HCT116 (cell line): ENCODE measurements at regions not wholly inside any gene's neighbourhood (a gene's known extent, or its start where the extent isn't known, plus 50 kb on each side); places are given as distances from the start of the nearest gene placed in this dataset.

ENCODE experiments used
- ATAC-seq: fragments of 200-7000 bp; cut with Tn5 transposase; 2 replicates; pipeline ENCODE4 v1.9.1; 2020; ENCODE audit warnings: mild to moderate bottlenecking, moderate library complexity
- BruUV-seq: library from RNA; stranded (reverse); fragments of 400-500 nt; replicated peaks from 2 replicates; lab custom pipeline; 2021; lab: Mats Ljungman, UMichigan
- CTCF ChIA-PET: fragments of 300-600 bp; sonication (Branson Sonifier 250); formaldehyde crosslinking; loops from one replicate; lab custom pipeline; 2021; ENCODE audit warnings: antibody characterized with exemption; lab: Charles Lee
- POLR2A ChIA-PET: fragments of 300-600, 350-600 bp; sonication (Branson Sonifier 250); formaldehyde crosslinking; loops from one replicate; lab custom pipeline; 2021; ENCODE audit warnings: antibody characterized with exemption; lab: Charles Lee
- RAD21 ChIA-PET, 2 experiments: fragments of 300-600 bp; sonication (Branson Sonifier 250); formaldehyde crosslinking; loops; one replicate each; lab custom pipeline; 2023; ENCODE audit warnings: low total read pairs in 2 of 2; ENCODE audit not compliant: uncharacterized antibody in 2 of 2, unreplicated experiment in 2 of 2, low non-redundant PET in 1 of 2; lab: Charles Lee
- DNase-seq: peaks from one replicate; pipeline ENCODE4 v3.0.0-alpha.2; 2010; ENCODE audit warnings: low read depth, low spot score
- H2AFZ ChIP-seq: fragments of 200-600 bp; shearing (Covaris generic), sonication (generic); 2 replicates; pipeline ENCODE4 v1.6.1; 2017; ENCODE audit warnings: low read depth, mixed run types, mixed read lengths, antibody characterized with exemption, low read length; ENCODE audit not compliant: poor library complexity, severe bottlenecking
- H3K27ac ChIP-seq: 2 replicates; pipeline ENCODE4 v1.5.1; 2012; ENCODE audit warnings: low read depth, low read length
- H3K27me3 ChIP-seq: fragments of 200-600 bp; sonication (generic); 2 replicates; pipeline ENCODE4 v1.6.1; 2016; ENCODE audit warnings: mixed run types, low read length, mixed read lengths; ENCODE audit not compliant: insufficient read depth
- H3K36me3 ChIP-seq, 2 experiments: fragments of 200-500 bp in 1 of 2; fragments of 200-600 bp in 1 of 2; sonication (Bioruptor generic) in 1 of 2; sonication (generic) in 1 of 2; 2 replicates each; pipeline versions ENCODE4 v1.5.1 to v1.6.1; 2014 to 2016; ENCODE audit warnings: low read length in 2 of 2, inconsistent platforms in 1 of 2, mixed read lengths in 1 of 2, mixed run types in 1 of 2; ENCODE audit not compliant: insufficient read depth in 2 of 2, control insufficient read depth in 1 of 2
- H3K4me1 ChIP-seq, 2 experiments: fragments of 200-600 bp in 1 of 2; sonication (generic) in 1 of 2; 2 replicates each; pipeline versions ENCODE4 v1.5.1 to v1.6.1; 2012 to 2017; ENCODE audit warnings: low read length in 2 of 2, inconsistent platforms in 1 of 2, mild to moderate bottlenecking in 1 of 2, mixed read lengths in 1 of 2, mixed run types in 1 of 2, moderate library complexity in 1 of 2; ENCODE audit not compliant: insufficient read depth in 2 of 2, control insufficient read depth in 1 of 2
- H3K4me2 ChIP-seq: fragments of 200-600 bp; sonication (generic); 2 replicates; pipeline ENCODE4 v1.6.1; 2017; ENCODE audit warnings: mixed run types, low read length, mixed read lengths
- H3K4me3 ChIP-seq, 2 experiments: fragments of 200-600 bp in 1 of 2; sonication (generic) in 1 of 2; replicated peaks in 1 of 2; 2 replicates each; pipeline ENCODE4 v1.5.1; 2011 to 2016; ENCODE audit warnings: low read length in 2 of 2, control low read depth in 1 of 2, low read depth in 1 of 2, mild to moderate bottlenecking in 1 of 2, mixed read lengths in 1 of 2, mixed run types in 1 of 2
- H3K79me2 ChIP-seq: fragments of 200-600 bp; sonication (generic); 2 replicates; pipeline ENCODE4 v1.6.1; 2017; ENCODE audit warnings: mild to moderate bottlenecking, mixed run types, low read length, moderate library complexity, mixed read lengths; ENCODE audit not compliant: insufficient read depth
- H3K9ac ChIP-seq: fragments of 200-600 bp; sonication (generic); 2 replicates; pipeline ENCODE4 v1.6.1; 2016; ENCODE audit warnings: low read length, mixed read lengths
- H3K9me2 ChIP-seq: fragments of 200-600 bp; sonication (generic), shearing (Covaris generic); 2 replicates; pipeline ENCODE4 v1.6.1; 2017; ENCODE audit warnings: mixed run types, mild to moderate bottlenecking, moderate library complexity; ENCODE audit not compliant: insufficient read depth
- H3K9me3 ChIP-seq, 2 experiments: fragments of 200-500 bp in 1 of 2; fragments of 200-600 bp in 1 of 2; sonication (Bioruptor generic) in 1 of 2; sonication (generic) in 1 of 2; 2 replicates each; pipeline ENCODE4 v1.6.1; 2014 to 2017; ENCODE audit warnings: low read length in 2 of 2, mixed read lengths in 2 of 2, inconsistent platforms in 1 of 2, low read depth in 1 of 2, mild to moderate bottlenecking in 1 of 2, mixed run types in 1 of 2, moderate library complexity in 1 of 2; ENCODE audit not compliant: control insufficient read depth in 1 of 2, insufficient read depth in 1 of 2
- H4K20me1 ChIP-seq: fragments of 200-600 bp; sonication (generic), shearing (Covaris generic); 2 replicates; pipeline ENCODE4 v1.6.1; 2017; ENCODE audit warnings: mixed run types, mild to moderate bottlenecking, moderate library complexity; ENCODE audit not compliant: insufficient read depth
- CBX3 ChIP-seq: IDR thresholded peaks from 2 replicates; pipeline ENCODE4 v1.6.1; 2012; ENCODE audit warnings: low read depth
- EGR1 ChIP-seq: IDR thresholded peaks from 2 replicates; pipeline ENCODE4 v1.6.1; 2012; ENCODE audit warnings: low read depth
- ELF1 ChIP-seq: IDR thresholded peaks from 2 replicates; pipeline ENCODE4 v1.6.1; 2012; ENCODE audit warnings: low read depth, borderline replicate concordance
- EZH2 ChIP-seq: fragments of 200-600 bp; sonication (generic); IDR thresholded peaks from 2 replicates; pipeline ENCODE4 v1.6.1; 2017; ENCODE audit warnings: antibody characterized with exemption, mixed run types
- FOSL1 ChIP-seq: IDR thresholded peaks from 2 replicates; pipeline ENCODE4 v1.6.1; 2012; ENCODE audit warnings: low read depth
- POLR2A ChIP-seq: IDR thresholded peaks from 2 replicates; pipeline ENCODE4 v1.7.0; 2011; ENCODE audit warnings: borderline replicate concordance; ENCODE audit not compliant: insufficient read depth, insufficient read length; ENCODE audit errors: extremely low read depth
- RAD21 ChIP-seq: IDR thresholded peaks from 2 replicates; pipeline ENCODE4 v1.6.1; 2012; ENCODE audit warnings: low read depth, mild to moderate bottlenecking
- SP1 ChIP-seq: IDR thresholded peaks from 2 replicates; pipeline ENCODE4 v1.6.1; 2012; ENCODE audit warnings: low read depth
- TCF7L2 ChIP-seq: IDR thresholded peaks from 2 replicates; pipeline ENCODE4 v1.7.0; 2011; ENCODE audit warnings: borderline replicate concordance, inconsistent platforms; ENCODE audit not compliant: insufficient read depth, insufficient read length; ENCODE audit errors: extremely low read depth
- ZFX ChIP-seq: fragments of 450-650 bp; IDR thresholded peaks from 2 replicates; pipeline ENCODE4 v1.6.1; 2017
- intact Hi-C: fragments of 100-400 bp; cut with micrococcal nuclease; formaldehyde crosslinking; loops from 2 replicates; pipeline ENCODE4 v1.10.0; 2022
- TF ChIP-seq, protein P1 (sequence below): IDR thresholded peaks from 2 replicates; pipeline ENCODE4 v1.6.1; 2011; ENCODE audit warnings: mild to moderate bottlenecking, low read length, moderate library complexity; ENCODE audit not compliant: insufficient replicate concordance; ENCODE audit errors: extremely low read depth
- TF ChIP-seq, protein P2 (sequence below), 3 experiments: fragments of 200-600 bp in 1 of 3; sonication (generic) in 1 of 3; IDR thresholded peaks in 2 of 3; conservative IDR thresholded peaks in 1 of 3; 2 replicates each; pipeline ENCODE4 v1.5.1; 2012 to 2017; ENCODE audit warnings: low read depth in 2 of 3, low read length in 2 of 3, antibody characterized with exemption in 1 of 3, borderline replicate concordance in 1 of 3, control low read depth in 1 of 3, mild to moderate bottlenecking in 1 of 3, mixed read lengths in 1 of 3, mixed run types in 1 of 3, moderate library complexity in 1 of 3; ENCODE audit not compliant: insufficient read depth in 1 of 3

DNA sequence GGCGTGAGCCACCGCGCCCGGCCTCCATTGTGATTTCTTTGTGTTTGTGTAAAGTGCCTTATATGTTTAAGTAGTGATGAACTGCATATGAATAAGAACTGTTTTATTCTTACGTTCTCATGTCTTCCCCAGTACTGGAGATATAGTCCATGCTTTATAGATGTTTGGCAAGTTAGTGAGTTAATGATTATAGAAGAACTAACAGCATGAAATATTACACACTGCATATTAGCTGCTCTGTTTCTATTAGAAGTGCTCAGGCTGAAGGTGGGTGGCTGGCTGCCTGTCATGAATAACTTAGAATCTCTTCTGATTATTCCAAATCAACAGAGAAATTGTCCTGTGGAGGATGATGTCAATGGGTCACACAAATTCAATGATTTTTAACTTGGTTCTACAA lies 709.4 kb downstream of the GALC start (continued):
- TF ChIP-seq EZH2 (no peak), RAD21 (no peak), ZFX (no peak), EGR1 (no peak), FOSL1 (no peak)

DNA sequence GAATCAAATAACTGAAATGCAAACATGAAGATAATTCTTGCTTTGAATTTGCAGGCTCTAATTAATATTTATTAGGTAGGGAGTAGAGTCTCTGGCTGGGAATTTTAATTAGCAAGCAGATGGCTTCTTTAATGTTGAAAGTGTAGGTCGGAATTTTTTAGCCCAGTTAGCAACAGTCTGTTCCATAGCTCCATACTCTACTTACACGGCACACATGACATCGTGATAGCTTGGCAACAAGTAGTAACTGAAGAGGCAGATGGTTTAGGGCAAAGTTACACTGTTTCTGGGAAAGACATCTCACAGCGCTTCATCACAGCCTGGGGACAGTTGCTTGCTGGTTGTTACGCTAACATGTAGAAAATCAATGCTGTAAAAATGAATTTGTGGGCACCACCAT lies 710.7 kb downstream of the GALC start:
- TF ChIP-seq CBX3 = no peak
- DNase-seq = no peak
- no peak overlapping the region for H3K9ac ChIP-seq
- no TSS peak for BruUV-seq
- H3K36me3 ChIP-seq = no peaks in the 10 kb centered on the region
- H3K4me3 ChIP-seq = no peak overlapping the region
- no peaks in the 10 kb centered on the region for H4K20me1 ChIP-seq
- H3K9me2 ChIP-seq = no peaks in the 10 kb centered on the region
- no peak overlapping the region for H3K4me2 ChIP-seq
- intact Hi-C loops = no loop called here
- no peak overlapping the region for H3K27ac ChIP-seq
- H3K4me1 ChIP-seq = no peaks in the 10 kb centered on the region
- ChIA-PET RAD21 (no interaction called here), CTCF (no interaction called here), POLR2A (no interaction called here)
- ATAC-seq = no peak
- H3K79me2 ChIP-seq = no peaks in the 10 kb centered on the region
- H3K27me3 ChIP-seq = no peaks in the 10 kb centered on the region
- H3K9me3 ChIP-seq = peaks cover 7 to 22% of the 10 kb centered on the region in 2 experiments; a peak in 2 of 4 replicates
- H2AFZ ChIP-seq = no peak overlapping the region

DNA sequence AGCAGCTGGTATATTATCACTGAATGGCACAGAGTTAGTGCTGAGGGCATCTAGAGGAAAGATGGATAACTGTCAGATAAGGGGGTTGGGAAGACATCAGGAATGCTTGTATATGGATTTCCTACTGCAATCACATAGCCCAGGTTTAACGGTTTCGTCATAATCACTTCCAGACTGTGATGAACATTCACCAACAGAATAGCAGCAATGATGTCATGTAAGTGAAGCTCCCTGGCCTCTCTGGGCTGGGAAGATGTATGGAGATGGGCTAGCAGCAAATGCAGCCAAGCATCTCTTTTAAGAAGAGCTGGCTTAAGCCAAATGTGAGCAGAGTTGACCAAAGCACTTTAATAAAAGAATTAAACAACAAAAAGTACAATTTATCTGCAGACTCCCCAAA lies 714.6 kb downstream of the GALC start:
- H3K4me2 ChIP-seq = no peak overlapping the region
- RAD21 ChIA-PET = no interaction called here
- peaks cover 4 to 22% of the 10 kb centered on the region in 2 experiments; a peak in 2 of 4 replicates for H3K9me3 ChIP-seq
- no peaks in the 10 kb centered on the region for H3K9me2 ChIP-seq
- H3K4me3 ChIP-seq = no peak overlapping the region
- H2AFZ ChIP-seq = no peak overlapping the region
- H3K4me1 ChIP-seq = no peaks in the 10 kb centered on the region
- H3K79me2 ChIP-seq = no peaks in the 10 kb centered on the region
- CTCF ChIA-PET = no interaction called here
- BruUV-seq = no TSS peak
- H3K27ac ChIP-seq = no peak overlapping the region
- H3K27me3 ChIP-seq = no peaks in the 10 kb centered on the region
- H3K9ac ChIP-seq = no peak overlapping the region
- POLR2A ChIA-PET = no interaction called here
- DNase-seq (no peak), ATAC-seq (no peak)
- intact Hi-C loops = no loop called here
- H4K20me1 ChIP-seq = no peaks in the 10 kb centered on the region
- H3K36me3 ChIP-seq = no peaks in the 10 kb centered on the region
- TF ChIP-seq POLR2A = no peak
- TF ChIP-seq TCF7L2 = no peak
- TF ChIP-seq, protein P1, sequence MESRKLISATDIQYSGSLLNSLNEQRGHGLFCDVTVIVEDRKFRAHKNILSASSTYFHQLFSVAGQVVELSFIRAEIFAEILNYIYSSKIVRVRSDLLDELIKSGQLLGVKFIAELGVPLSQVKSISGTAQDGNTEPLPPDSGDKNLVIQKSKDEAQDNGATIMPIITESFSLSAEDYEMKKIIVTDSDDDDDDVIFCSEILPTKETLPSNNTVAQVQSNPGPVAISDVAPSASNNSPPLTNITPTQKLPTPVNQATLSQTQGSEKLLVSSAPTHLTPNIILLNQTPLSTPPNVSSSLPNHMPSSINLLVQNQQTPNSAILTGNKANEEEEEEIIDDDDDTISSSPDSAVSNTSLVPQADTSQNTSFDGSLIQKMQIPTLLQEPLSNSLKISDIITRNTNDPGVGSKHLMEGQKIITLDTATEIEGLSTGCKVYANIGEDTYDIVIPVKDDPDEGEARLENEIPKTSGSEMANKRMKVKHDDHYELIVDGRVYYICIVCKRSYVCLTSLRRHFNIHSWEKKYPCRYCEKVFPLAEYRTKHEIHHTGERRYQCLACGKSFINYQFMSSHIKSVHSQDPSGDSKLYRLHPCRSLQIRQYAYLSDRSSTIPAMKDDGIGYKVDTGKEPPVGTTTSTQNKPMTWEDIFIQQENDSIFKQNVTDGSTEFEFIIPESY = no peak
- TF ChIP-seq CBX3 = no peak
- no peak for TF ChIP-seq ZFX
- no peak for TF ChIP-seq FOSL1
- TF ChIP-seq, protein P2, sequence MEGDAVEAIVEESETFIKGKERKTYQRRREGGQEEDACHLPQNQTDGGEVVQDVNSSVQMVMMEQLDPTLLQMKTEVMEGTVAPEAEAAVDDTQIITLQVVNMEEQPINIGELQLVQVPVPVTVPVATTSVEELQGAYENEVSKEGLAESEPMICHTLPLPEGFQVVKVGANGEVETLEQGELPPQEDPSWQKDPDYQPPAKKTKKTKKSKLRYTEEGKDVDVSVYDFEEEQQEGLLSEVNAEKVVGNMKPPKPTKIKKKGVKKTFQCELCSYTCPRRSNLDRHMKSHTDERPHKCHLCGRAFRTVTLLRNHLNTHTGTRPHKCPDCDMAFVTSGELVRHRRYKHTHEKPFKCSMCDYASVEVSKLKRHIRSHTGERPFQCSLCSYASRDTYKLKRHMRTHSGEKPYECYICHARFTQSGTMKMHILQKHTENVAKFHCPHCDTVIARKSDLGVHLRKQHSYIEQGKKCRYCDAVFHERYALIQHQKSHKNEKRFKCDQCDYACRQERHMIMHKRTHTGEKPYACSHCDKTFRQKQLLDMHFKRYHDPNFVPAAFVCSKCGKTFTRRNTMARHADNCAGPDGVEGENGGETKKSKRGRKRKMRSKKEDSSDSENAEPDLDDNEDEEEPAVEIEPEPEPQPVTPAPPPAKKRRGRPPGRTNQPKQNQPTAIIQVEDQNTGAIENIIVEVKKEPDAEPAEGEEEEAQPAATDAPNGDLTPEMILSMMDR (IDR thresholded peaks at IDR 0.05 in 2 of 3, conservative IDR thresholded peaks at IDR 0.05 in 1 of 3; ENCODE audit: borderline replicate concordance in 1 of 3, insufficient read depth in 1 of 3, low read depth in 2 of 3, low read length in 2 of 3) = no peak
- TF ChIP-seq EGR1 = no peak
- TF ChIP-seq SP1 = no peak
- TF ChIP-seq ELF1 = no peak
